HCT116 (cell line): ENCODE measurements at regions not wholly inside any gene's neighbourhood (a gene's known extent, or its start where the extent isn't known, plus 50 kb on each side); places are given as distances from the start of the nearest gene placed in this dataset.

ENCODE experiments used
- ATAC-seq: fragments of 200-7000 bp; cut with Tn5 transposase; 2 replicates; pipeline ENCODE4 v1.9.1; 2020; ENCODE audit warnings: mild to moderate bottlenecking, moderate library complexity
- BruUV-seq: library from RNA; stranded (reverse); fragments of 400-500 nt; replicated peaks from 2 replicates; lab custom pipeline; 2021; lab: Mats Ljungman, UMichigan
- CTCF ChIA-PET: fragments of 300-600 bp; sonication (Branson Sonifier 250); formaldehyde crosslinking; loops from one replicate; lab custom pipeline; 2021; ENCODE audit warnings: antibody characterized with exemption; lab: Charles Lee
- POLR2A ChIA-PET: fragments of 300-600, 350-600 bp; sonication (Branson Sonifier 250); formaldehyde crosslinking; loops from one replicate; lab custom pipeline; 2021; ENCODE audit warnings: antibody characterized with exemption; lab: Charles Lee
- RAD21 ChIA-PET, 2 experiments: fragments of 300-600 bp; sonication (Branson Sonifier 250); formaldehyde crosslinking; loops; one replicate each; lab custom pipeline; 2023; ENCODE audit warnings: low total read pairs in 2 of 2; ENCODE audit not compliant: uncharacterized antibody in 2 of 2, unreplicated experiment in 2 of 2, low non-redundant PET in 1 of 2; lab: Charles Lee
- DNase-seq: peaks from one replicate; pipeline ENCODE4 v3.0.0-alpha.2; 2010; ENCODE audit warnings: low read depth, low spot score
- H2AFZ ChIP-seq: fragments of 200-600 bp; shearing (Covaris generic), sonication (generic); 2 replicates; pipeline ENCODE4 v1.6.1; 2017; ENCODE audit warnings: low read depth, mixed run types, mixed read lengths, antibody characterized with exemption, low read length; ENCODE audit not compliant: poor library complexity, severe bottlenecking
- H3K27ac ChIP-seq: 2 replicates; pipeline ENCODE4 v1.5.1; 2012; ENCODE audit warnings: low read depth, low read length
- H3K27me3 ChIP-seq: fragments of 200-600 bp; sonication (generic); 2 replicates; pipeline ENCODE4 v1.6.1; 2016; ENCODE audit warnings: mixed run types, low read length, mixed read lengths; ENCODE audit not compliant: insufficient read depth
- H3K36me3 ChIP-seq, 2 experiments: fragments of 200-500 bp in 1 of 2; fragments of 200-600 bp in 1 of 2; sonication (Bioruptor generic) in 1 of 2; sonication (generic) in 1 of 2; 2 replicates each; pipeline versions ENCODE4 v1.5.1 to v1.6.1; 2014 to 2016; ENCODE audit warnings: low read length in 2 of 2, inconsistent platforms in 1 of 2, mixed read lengths in 1 of 2, mixed run types in 1 of 2; ENCODE audit not compliant: insufficient read depth in 2 of 2, control insufficient read depth in 1 of 2
- H3K4me1 ChIP-seq, 2 experiments: fragments of 200-600 bp in 1 of 2; sonication (generic) in 1 of 2; 2 replicates each; pipeline versions ENCODE4 v1.5.1 to v1.6.1; 2012 to 2017; ENCODE audit warnings: low read length in 2 of 2, inconsistent platforms in 1 of 2, mild to moderate bottlenecking in 1 of 2, mixed read lengths in 1 of 2, mixed run types in 1 of 2, moderate library complexity in 1 of 2; ENCODE audit not compliant: insufficient read depth in 2 of 2, control insufficient read depth in 1 of 2
- H3K4me2 ChIP-seq: fragments of 200-600 bp; sonication (generic); 2 replicates; pipeline ENCODE4 v1.6.1; 2017; ENCODE audit warnings: mixed run types, low read length, mixed read lengths
- H3K4me3 ChIP-seq, 2 experiments: fragments of 200-600 bp in 1 of 2; sonication (generic) in 1 of 2; replicated peaks in 1 of 2; 2 replicates each; pipeline ENCODE4 v1.5.1; 2011 to 2016; ENCODE audit warnings: low read length in 2 of 2, control low read depth in 1 of 2, low read depth in 1 of 2, mild to moderate bottlenecking in 1 of 2, mixed read lengths in 1 of 2, mixed run types in 1 of 2
- H3K79me2 ChIP-seq: fragments of 200-600 bp; sonication (generic); 2 replicates; pipeline ENCODE4 v1.6.1; 2017; ENCODE audit warnings: mild to moderate bottlenecking, mixed run types, low read length, moderate library complexity, mixed read lengths; ENCODE audit not compliant: insufficient read depth
- H3K9ac ChIP-seq: fragments of 200-600 bp; sonication (generic); 2 replicates; pipeline ENCODE4 v1.6.1; 2016; ENCODE audit warnings: low read length, mixed read lengths
- H3K9me2 ChIP-seq: fragments of 200-600 bp; sonication (generic), shearing (Covaris generic); 2 replicates; pipeline ENCODE4 v1.6.1; 2017; ENCODE audit warnings: mixed run types, mild to moderate bottlenecking, moderate library complexity; ENCODE audit not compliant: insufficient read depth
- H3K9me3 ChIP-seq, 2 experiments: fragments of 200-500 bp in 1 of 2; fragments of 200-600 bp in 1 of 2; sonication (Bioruptor generic) in 1 of 2; sonication (generic) in 1 of 2; 2 replicates each; pipeline ENCODE4 v1.6.1; 2014 to 2017; ENCODE audit warnings: low read length in 2 of 2, mixed read lengths in 2 of 2, inconsistent platforms in 1 of 2, low read depth in 1 of 2, mild to moderate bottlenecking in 1 of 2, mixed run types in 1 of 2, moderate library complexity in 1 of 2; ENCODE audit not compliant: control insufficient read depth in 1 of 2, insufficient read depth in 1 of 2
- H4K20me1 ChIP-seq: fragments of 200-600 bp; sonication (generic), shearing (Covaris generic); 2 replicates; pipeline ENCODE4 v1.6.1; 2017; ENCODE audit warnings: mixed run types, mild to moderate bottlenecking, moderate library complexity; ENCODE audit not compliant: insufficient read depth
- CBX3 ChIP-seq: IDR thresholded peaks from 2 replicates; pipeline ENCODE4 v1.6.1; 2012; ENCODE audit warnings: low read depth
- ELF1 ChIP-seq: IDR thresholded peaks from 2 replicates; pipeline ENCODE4 v1.6.1; 2012; ENCODE audit warnings: low read depth, borderline replicate concordance
- EZH2 ChIP-seq: fragments of 200-600 bp; sonication (generic); IDR thresholded peaks from 2 replicates; pipeline ENCODE4 v1.6.1; 2017; ENCODE audit warnings: antibody characterized with exemption, mixed run types
- EZH2phosphoT487 ChIP-seq: fragments of 200-600 bp; IDR thresholded peaks from 2 replicates; pipeline ENCODE4 v1.6.1; 2018; ENCODE audit warnings: antibody characterized with exemption, borderline replicate concordance
- FOSL1 ChIP-seq: IDR thresholded peaks from 2 replicates; pipeline ENCODE4 v1.6.1; 2012; ENCODE audit warnings: low read depth
- JUND ChIP-seq: IDR thresholded peaks from 2 replicates; pipeline ENCODE4 v1.6.1; 2012
- POLR2A ChIP-seq: IDR thresholded peaks from 2 replicates; pipeline ENCODE4 v1.7.0; 2011; ENCODE audit warnings: borderline replicate concordance; ENCODE audit not compliant: insufficient read depth, insufficient read length; ENCODE audit errors: extremely low read depth
- REST ChIP-seq: IDR thresholded peaks from 2 replicates; pipeline ENCODE4 v1.6.1; 2012; ENCODE audit warnings: low read depth
- SIN3A ChIP-seq: IDR thresholded peaks from 2 replicates; pipeline ENCODE4 v1.6.1; 2012; ENCODE audit warnings: low read depth
- SP1 ChIP-seq: IDR thresholded peaks from 2 replicates; pipeline ENCODE4 v1.6.1; 2012; ENCODE audit warnings: low read depth
- SRF ChIP-seq: IDR thresholded peaks from 2 replicates; pipeline ENCODE4 v1.6.1; 2012; ENCODE audit warnings: low read depth
- TCF7L2 ChIP-seq: IDR thresholded peaks from 2 replicates; pipeline ENCODE4 v1.7.0; 2011; ENCODE audit warnings: borderline replicate concordance, inconsistent platforms; ENCODE audit not compliant: insufficient read depth, insufficient read length; ENCODE audit errors: extremely low read depth
- YY1 ChIP-seq: IDR thresholded peaks from 2 replicates; pipeline ENCODE4 v1.6.1; 2011; ENCODE audit warnings: low read length, low read depth, moderate library complexity, mild to moderate bottlenecking; ENCODE audit not compliant: insufficient replicate concordance; ENCODE audit errors: extremely low read depth
- ZBTB33 ChIP-seq: IDR thresholded peaks from 2 replicates; pipeline ENCODE4 v1.6.1; 2011; ENCODE audit warnings: mild to moderate bottlenecking, low read length, moderate library complexity; ENCODE audit not compliant: insufficient replicate concordance; ENCODE audit errors: extremely low read depth
- ZFX ChIP-seq: fragments of 450-650 bp; IDR thresholded peaks from 2 replicates; pipeline ENCODE4 v1.6.1; 2017
- intact Hi-C: fragments of 100-400 bp; cut with micrococcal nuclease; formaldehyde crosslinking; loops from 2 replicates; pipeline ENCODE4 v1.10.0; 2022

- ChIA-PET POLR2A (no interaction called here), CTCF (no interaction called here)
- no peak for ATAC-seq
- no peak overlapping the region for H2AFZ ChIP-seq
- intact Hi-C loops, result no loop called here
- DNase-seq, result no peak
- no peaks in the 10 kb centered on the region for H3K4me1 ChIP-seq
- H3K27ac ChIP-seq, result no peak overlapping the region
- no peak overlapping the region for H3K9ac ChIP-seq
- H3K79me2 ChIP-seq, result no peaks in the 10 kb centered on the region
- TF ChIP-seq EZH2phosphoT487 (no peak), SRF (no peak), POLR2A (no peak), CBX3 (no peak), YY1 (no peak), FOSL1 (no peak), TCF7L2 (no peak), ZFX (no peak), SIN3A (no peak), SP1 (no peak), EZH2 (no peak), ZBTB33 (no peak), REST (no peak), JUND (no peak), ELF1 (no peak)
- TF ChIP-seq, all 23 proteins: peak for 0
- H3K9me2 ChIP-seq, result no peaks in the 10 kb centered on the region
- H3K4me3 ChIP-seq, result no peak overlapping the region
- H3K27me3 ChIP-seq, result no peaks in the 10 kb centered on the region
- H3K4me2 ChIP-seq, result no peak overlapping the region
- no peaks in the 10 kb centered on the region for H3K36me3 ChIP-seq
- no peaks in the 10 kb centered on the region for H4K20me1 ChIP-seq
- H3K9me3 ChIP-seq, result no peaks in the 10 kb centered on the region
- RAD21 ChIA-PET, result no interaction called here
- BruUV-seq, result no TSS peak
Measured at GRCh38 chr15:39451871-39452270, 129.0 kb upstream of the THBS1 start.
